ENCODE measurements at regions not wholly inside any gene's neighbourhood (a gene's known extent, or its start where the extent isn't known, plus 50 kb on each side); places are given as distances from the start of the nearest gene placed in this dataset.

DNA sequence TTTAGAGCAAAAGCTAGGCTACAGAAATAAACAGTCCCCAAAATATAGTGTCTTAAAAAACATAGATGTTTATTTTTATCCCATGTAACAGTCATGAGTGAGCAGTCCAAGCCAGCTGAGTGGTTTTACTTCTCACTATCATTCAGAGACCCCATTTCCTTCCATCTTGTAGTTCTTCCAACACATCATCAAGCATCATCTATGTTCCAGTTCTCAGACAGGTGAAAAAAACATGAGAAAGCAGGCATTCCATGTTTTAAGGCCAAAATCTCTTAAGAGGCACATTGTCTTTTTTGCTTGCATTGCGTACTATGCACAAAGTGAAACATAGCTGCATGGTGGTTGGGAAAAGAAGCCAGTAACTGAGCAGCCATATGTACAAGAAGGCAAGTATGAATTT lies 128.6 kb downstream of the ATOH1 start:
- WGBS, 2 donors (ENCODE audit: low coverage in 1 of 2): 78 to 96% methylated on average over 1 of the region's 1 CpG
- Histone ChIP-seq H3K4me3 (no peak overlapping the region), H3K4me1 (no peaks in the 10 kb centered on the region), H3K27ac (no peak overlapping the region), H3K36me3 (no peaks in the 10 kb centered on the region), H3K27me3 (no peaks in the 10 kb centered on the region), H3K9me3 (peaks cover 3 to 4% of the 10 kb centered on the region in 2 donors)
- in situ Hi-C loops (cut with MboI; ENCODE audit: low pct_ligation_motif_present in 1 of 4, low pct_unique_long_range_greater_than_20kb in 1 of 4, low sequenced_read_pairs in 3 of 4): no loop called here
- DNase-seq: no peak
- no peak for TF ChIP-seq POLR2AphosphoS5 (IDR thresholded peaks at IDR 0.05)
- TF ChIP-seq, protein P1, sequence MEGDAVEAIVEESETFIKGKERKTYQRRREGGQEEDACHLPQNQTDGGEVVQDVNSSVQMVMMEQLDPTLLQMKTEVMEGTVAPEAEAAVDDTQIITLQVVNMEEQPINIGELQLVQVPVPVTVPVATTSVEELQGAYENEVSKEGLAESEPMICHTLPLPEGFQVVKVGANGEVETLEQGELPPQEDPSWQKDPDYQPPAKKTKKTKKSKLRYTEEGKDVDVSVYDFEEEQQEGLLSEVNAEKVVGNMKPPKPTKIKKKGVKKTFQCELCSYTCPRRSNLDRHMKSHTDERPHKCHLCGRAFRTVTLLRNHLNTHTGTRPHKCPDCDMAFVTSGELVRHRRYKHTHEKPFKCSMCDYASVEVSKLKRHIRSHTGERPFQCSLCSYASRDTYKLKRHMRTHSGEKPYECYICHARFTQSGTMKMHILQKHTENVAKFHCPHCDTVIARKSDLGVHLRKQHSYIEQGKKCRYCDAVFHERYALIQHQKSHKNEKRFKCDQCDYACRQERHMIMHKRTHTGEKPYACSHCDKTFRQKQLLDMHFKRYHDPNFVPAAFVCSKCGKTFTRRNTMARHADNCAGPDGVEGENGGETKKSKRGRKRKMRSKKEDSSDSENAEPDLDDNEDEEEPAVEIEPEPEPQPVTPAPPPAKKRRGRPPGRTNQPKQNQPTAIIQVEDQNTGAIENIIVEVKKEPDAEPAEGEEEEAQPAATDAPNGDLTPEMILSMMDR (IDR thresholded peaks at IDR 0.05): no peak
- TF ChIP-seq POLR2A (IDR thresholded peaks at IDR 0.05): no peak
- no peak for TF ChIP-seq EP300 (IDR thresholded peaks at IDR 0.05; ENCODE audit: low read depth)
- intact Hi-C loops (cut with DNase I; ENCODE audit: low total_unique reads): no loop called here

DNA sequence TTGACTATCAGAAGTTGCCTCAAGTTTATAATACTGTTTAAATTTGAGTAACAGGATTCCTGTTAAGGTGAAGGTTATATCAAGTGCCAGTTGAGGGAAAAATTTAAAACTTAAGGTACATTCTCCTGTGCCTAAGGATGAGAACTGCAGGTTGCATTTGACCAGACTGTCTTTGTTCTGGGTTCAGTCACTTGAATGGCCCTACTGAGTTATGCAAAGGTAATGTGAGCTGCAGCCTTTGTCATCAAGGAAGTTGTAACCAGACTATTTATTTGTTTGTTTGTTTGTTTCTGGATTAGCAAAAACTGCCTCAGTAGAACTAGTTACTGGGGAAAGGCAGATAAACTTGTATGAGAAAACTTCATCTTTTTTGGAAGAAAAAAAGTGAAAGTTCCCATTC lies 131.9 kb downstream of the ATOH1 start:
- Histone ChIP-seq H3K9me3 (no peaks in the 10 kb centered on the region), H3K36me3 (no peaks in the 10 kb centered on the region), H3K4me3 (no peak overlapping the region), H3K27me3 (no peaks in the 10 kb centered on the region), H3K4me1 (no peaks in the 10 kb centered on the region), H3K27ac (no peak overlapping the region)
- no peak for DNase-seq
- TF ChIP-seq EP300 (IDR thresholded peaks at IDR 0.05; ENCODE audit: low read depth) (no peak), POLR2AphosphoS5 (IDR thresholded peaks at IDR 0.05) (no peak), POLR2A (IDR thresholded peaks at IDR 0.05) (no peak)
- TF ChIP-seq, protein P1 (IDR thresholded peaks at IDR 0.05): no peak
- intact Hi-C loops (cut with DNase I; ENCODE audit: low total_unique reads): no loop called here
- in situ Hi-C loops (cut with MboI; ENCODE audit: low pct_ligation_motif_present in 1 of 4, low pct_unique_long_range_greater_than_20kb in 1 of 4, low sequenced_read_pairs in 3 of 4): no loop called here

DNA sequence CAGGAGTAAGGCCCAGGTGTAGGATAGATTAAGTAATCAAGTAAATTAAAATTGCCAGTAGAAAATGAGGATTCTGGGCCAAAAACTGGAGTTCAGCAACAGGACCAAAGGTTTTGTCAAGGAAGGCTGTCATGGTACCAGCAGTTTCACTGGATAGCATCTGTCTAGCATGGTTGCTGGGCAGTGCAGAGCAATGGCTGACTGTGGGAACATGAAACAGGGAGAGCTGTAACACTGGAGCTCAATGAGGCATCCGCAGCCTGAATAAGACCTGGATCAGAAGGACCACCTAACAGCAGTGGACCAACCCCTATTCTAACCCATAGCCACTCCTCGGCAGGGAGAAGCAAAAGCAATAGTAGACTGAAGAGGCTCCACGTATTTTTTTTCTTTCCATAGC lies 132.4 kb downstream of the ATOH1 start:
- WGBS, 2 donors (ENCODE audit: low coverage in 1 of 2): 38 to 82% methylated on average over 1 to 3 of the region's 3 CpGs
- intact Hi-C loops (cut with DNase I; ENCODE audit: low total_unique reads): no loop called here
- TF ChIP-seq, protein P1 (IDR thresholded peaks at IDR 0.05): no peak
- TF ChIP-seq POLR2A (IDR thresholded peaks at IDR 0.05) (no peak), POLR2AphosphoS5 (IDR thresholded peaks at IDR 0.05) (no peak), EP300 (IDR thresholded peaks at IDR 0.05; ENCODE audit: low read depth) (no peak)

DNA sequence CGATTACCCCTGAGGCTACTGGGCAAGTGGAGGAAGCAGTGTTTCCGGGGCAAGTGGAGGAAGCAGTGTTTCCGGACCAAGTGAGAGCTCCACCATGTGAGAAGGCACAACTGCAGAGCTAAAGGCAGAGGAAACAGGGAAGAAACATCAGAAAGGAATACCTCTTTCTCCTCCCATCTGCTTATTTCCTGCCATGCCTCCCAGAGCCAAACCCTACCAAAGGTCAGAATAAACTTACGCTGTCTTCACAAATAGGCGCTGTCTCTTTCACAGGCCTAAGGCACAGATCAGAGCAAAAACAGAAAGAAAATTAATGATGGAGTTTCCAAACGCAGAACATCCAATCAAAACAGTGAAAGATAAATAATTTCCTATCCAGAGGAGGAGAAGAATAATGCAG lies 153.0 kb downstream of the ATOH1 start:
- intact Hi-C loops (cut with DNase I; ENCODE audit: low total_unique reads): no loop called here
- in situ Hi-C loops (cut with MboI; ENCODE audit: low pct_ligation_motif_present in 1 of 4, low pct_unique_long_range_greater_than_20kb in 1 of 4, low sequenced_read_pairs in 3 of 4): no loop called here

More for the DNA sequence above, 132.4 kb downstream of the ATOH1 start:
- Histone ChIP-seq H3K27ac (no peak overlapping the region), H3K9me3 (no peaks in the 10 kb centered on the region), H3K36me3 (no peaks in the 10 kb centered on the region), H3K4me3 (no peak overlapping the region), H3K4me1 (no peaks in the 10 kb centered on the region), H3K27me3 (no peaks in the 10 kb centered on the region)
- DNase-seq: no peak
- in situ Hi-C loops (cut with MboI; ENCODE audit: low pct_ligation_motif_present in 1 of 4, low pct_unique_long_range_greater_than_20kb in 1 of 4, low sequenced_read_pairs in 3 of 4): no loop called here

More for the DNA sequence above, 153.0 kb downstream of the ATOH1 start:
- no peak for DNase-seq
- no peaks in the 10 kb centered on the region for H3K27me3 ChIP-seq
- TF ChIP-seq POLR2AphosphoS5 (IDR thresholded peaks at IDR 0.05) (no peak), EP300 (IDR thresholded peaks at IDR 0.05; ENCODE audit: low read depth) (no peak), POLR2A (IDR thresholded peaks at IDR 0.05) (no peak)
- TF ChIP-seq, protein P1 (IDR thresholded peaks at IDR 0.05): no peak
- H3K9me3 ChIP-seq: peaks cover 0 to 5% of the 10 kb centered on the region in 2 donors
- H3K4me1 ChIP-seq: no peaks in the 10 kb centered on the region
- H3K4me3 ChIP-seq: no peak overlapping the region
- no peaks in the 10 kb centered on the region for H3K36me3 ChIP-seq
- no peak overlapping the region for H3K27ac ChIP-seq
- WGBS, 2 donors (ENCODE audit: low coverage in 1 of 2): 51 to 67% methylated on average over 2 to 6 of the region's 6 CpGs

Measured in transverse colon (tissue), 4 donors.